K562 (cell line): ENCODE measurements at regions not wholly inside any gene's neighbourhood (a gene's known extent, or its start where the extent isn't known, plus 50 kb on each side); places are given as distances from the start of the nearest gene placed in this dataset.

Source experiments
- ATAC-seq: fragments of 200-7000 bp; cut with Tn5 transposase; 3 replicates; pipeline ENCODE4 v1.9.1; 2020; ENCODE audit warnings: moderate library complexity
- BruUV-seq: library from RNA; stranded (reverse); fragments of 400-500 nt; replicated peaks from 2 replicates; lab custom pipeline; 2021; lab: Mats Ljungman, UMichigan
- CTCF ChIA-PET: fragments of 300-600 bp; formaldehyde crosslinking; extraction: SDS; loops from one replicate; lab custom pipeline; 2021; ENCODE audit warnings: low intra/inter-chr PET ratio; lab: Yijun Ruan, JAX
- POLR2A ChIA-PET: fragments of 300-600, 350-650 bp; sonication (Branson Sonifier 250); formaldehyde crosslinking; extraction: SDS; loops from one replicate; lab custom pipeline; 2021; ENCODE audit warnings: antibody characterized with exemption, inconsistent platforms; lab: Yijun Ruan, JAX
- DNase-seq, 4 experiments: peaks; one replicate each; pipeline versions ENCODE4 v3.0.0 to v3.0.0-alpha.2; 2011 to 2018; ENCODE audit warnings: low spot score in 3 of 4, mixed read lengths in 3 of 4; ENCODE audit errors: extremely low read depth in 1 of 4
- FAIRE-seq: peaks from 2 replicates; lab custom pipeline; 2011; peaks lifted over from hg19 to GRCh38; lab: Jason Lieb, UNC
- H2AFZ ChIP-seq: 2 replicates; pipeline ENCODE4 v1.6.0; 2011; ENCODE audit warnings: low read depth, low read length, control low read depth, inconsistent platforms
- H3K27ac ChIP-seq: fragments of 200-600 bp; 3 replicates; pipeline ENCODE4 v1.8.0; 2011; ENCODE audit warnings: low read depth, mild to moderate bottlenecking, control low read depth, inconsistent platforms, low read length, moderate library complexity, mixed read lengths; ENCODE audit errors: extremely low read depth
- H3K27me3 ChIP-seq, 2 experiments: fragments of 300-600 bp in 1 of 2; 2 replicates in 1 of 2; 3 replicates in 1 of 2; pipeline versions ENCODE4 v1.6.0 to v1.8.0; 2011; ENCODE audit warnings: inconsistent platforms in 2 of 2, low read length in 2 of 2, mild to moderate bottlenecking in 1 of 2, mixed read lengths in 1 of 2, moderate library complexity in 1 of 2; ENCODE audit not compliant: control insufficient read depth in 2 of 2, insufficient read depth in 2 of 2
- H3K36me3 ChIP-seq: fragments of 300-600 bp; 3 replicates; pipeline ENCODE4 v1.8.0; 2011; ENCODE audit warnings: mild to moderate bottlenecking, low read length, inconsistent platforms; ENCODE audit not compliant: control insufficient read depth, insufficient read depth
- H3K4me1 ChIP-seq, 2 experiments: fragments of 200-600 bp in 1 of 2; replicated peaks in 1 of 2; 2 replicates in 1 of 2; 3 replicates in 1 of 2; pipeline versions ENCODE4 v1.5.1 to v1.8.0; 2011; ENCODE audit warnings: inconsistent platforms in 2 of 2, low read length in 2 of 2, mild to moderate bottlenecking in 1 of 2, mixed read lengths in 1 of 2, moderate library complexity in 1 of 2; ENCODE audit not compliant: control insufficient read depth in 2 of 2, insufficient read depth in 2 of 2
- H3K4me2 ChIP-seq: 2 replicates; pipeline ENCODE4 v1.6.1; 2011; ENCODE audit warnings: low read length, control low read depth, inconsistent platforms, mixed read lengths; ENCODE audit not compliant: insufficient read depth
- H3K4me3 ChIP-seq: fragments of 200-600 bp; sonication (generic), shearing (Covaris generic); 2 replicates; pipeline ENCODE4 v1.5.1; 2016; ENCODE audit warnings: control low read depth, inconsistent platforms
- H3K79me2 ChIP-seq: fragments of 200-600 bp; 3 replicates; pipeline ENCODE4 v1.8.0; 2011; ENCODE audit warnings: low read length, inconsistent platforms; ENCODE audit not compliant: control insufficient read depth, insufficient read depth
- H3K9ac ChIP-seq, 2 experiments: 2 replicates each; pipeline versions ENCODE4 v1.6.0 to v1.6.1; 2011; ENCODE audit warnings: low read depth in 2 of 2, low read length in 2 of 2, control low read depth in 1 of 2, inconsistent platforms in 1 of 2, mild to moderate bottlenecking in 1 of 2, mixed read lengths in 1 of 2; ENCODE audit not compliant: insufficient read depth in 1 of 2
- H3K9me1 ChIP-seq: one replicate; pipeline ENCODE4 v1.6.0; 2011; ENCODE audit warnings: inconsistent platforms, mild to moderate bottlenecking, low read length, moderate library complexity; ENCODE audit not compliant: control insufficient read depth, insufficient read depth
- H3K9me3 ChIP-seq: replicated peaks from 2 replicates; pipeline ENCODE4 v1.5.1; 2011; ENCODE audit warnings: low read depth, low read length, inconsistent platforms; ENCODE audit not compliant: control insufficient read depth, insufficient read depth
- H4K20me1 ChIP-seq: replicated peaks from 2 replicates; pipeline ENCODE4 v1.6.1; 2011; ENCODE audit warnings: low read length, inconsistent platforms, mixed read lengths; ENCODE audit not compliant: control insufficient read depth, insufficient read depth
- BHLHE40 ChIP-seq: IDR thresholded peaks from 2 replicates; pipeline ENCODE4 v1.6.1; 2011; ENCODE audit warnings: low read length, improper control_type of control experiment
- BMI1 ChIP-seq: fragments of 150-350 bp; IDR thresholded peaks from 2 replicates; pipeline ENCODE4 v1.6.1; 2014; ENCODE audit warnings: low read length
- CBX2 ChIP-seq: fragments of 200-600 bp; sonication (generic); IDR thresholded peaks from one replicate; pipeline ENCODE4 v1.6.1; 2012; ENCODE audit warnings: mild to moderate bottlenecking, low read length, inconsistent platforms; ENCODE audit not compliant: insufficient read depth, poor library complexity, severe bottlenecking
- HNRNPLL ChIP-seq: fragments of 200-400 bp; formaldehyde crosslinking; IDR thresholded peaks from 2 replicates; pipeline ENCODE4 v1.6.1; 2017; ENCODE audit warnings: low read length, low read depth, mild to moderate bottlenecking; ENCODE audit not compliant: poor library complexity, severe bottlenecking
- MAZ ChIP-seq, 2 experiments: fragments of 450-650 bp in 1 of 2; sonication (generic) in 1 of 2; formaldehyde crosslinking; IDR thresholded peaks in 1 of 2; conservative IDR thresholded peaks in 1 of 2; 2 replicates each; pipeline versions ENCODE4 v1.4.0 to v1.5.0; 2020; ENCODE audit warnings: mild to moderate bottlenecking in 1 of 2, missing genetic modification reagents in 1 of 2
- PHTF2 ChIP-seq: fragments of 250-450 bp; sonication (Bioruptor Pico); IDR thresholded peaks from 2 replicates; pipeline ENCODE4 v1.5.0; 2021; ENCODE audit warnings: mild to moderate bottlenecking
- ZFP1 ChIP-seq: fragments of 450-650 bp; formaldehyde crosslinking; IDR thresholded peaks from 2 replicates; pipeline ENCODE4 v1.4.0; 2020; ENCODE audit warnings: mild to moderate bottlenecking, mixed read lengths
- ZNF830 ChIP-seq: fragments of 250-450 bp; sonication (Bioruptor Pico); IDR thresholded peaks from 2 replicates; pipeline ENCODE4 v1.5.0; 2021; ENCODE audit warnings: mild to moderate bottlenecking
- in situ Hi-C: fragments of 300-500 bp; cut with MboI; formaldehyde crosslinking; loops from 4 replicates; pipeline ENCODE4 v1.15.0; 2018; ENCODE audit warnings: inconsistent platforms, mixed read lengths
- intact Hi-C: fragments of 100-400 bp; cut with micrococcal nuclease; formaldehyde crosslinking; loops from 2 replicates; pipeline ENCODE4 v1.14.2; 2022
- TF ChIP-seq, protein P1 (sequence below): sonication (generic); formaldehyde crosslinking; IDR thresholded peaks from 2 replicates; pipeline ENCODE4 v1.8.0; 2022; ENCODE audit warnings: mild to moderate bottlenecking, missing genetic modification reagents
- TF ChIP-seq, protein P2 (sequence below), 2 experiments: fragments of 450-650 bp; IDR thresholded peaks; 2 replicates each; pipeline ENCODE4 v1.6.1; 2016
- TF ChIP-seq, protein P3 (sequence below): fragments of 450-650 bp; formaldehyde crosslinking; IDR thresholded peaks from 2 replicates; pipeline ENCODE4 v1.4.0; 2020; ENCODE audit warnings: mild to moderate bottlenecking, moderate library complexity

DNA sequence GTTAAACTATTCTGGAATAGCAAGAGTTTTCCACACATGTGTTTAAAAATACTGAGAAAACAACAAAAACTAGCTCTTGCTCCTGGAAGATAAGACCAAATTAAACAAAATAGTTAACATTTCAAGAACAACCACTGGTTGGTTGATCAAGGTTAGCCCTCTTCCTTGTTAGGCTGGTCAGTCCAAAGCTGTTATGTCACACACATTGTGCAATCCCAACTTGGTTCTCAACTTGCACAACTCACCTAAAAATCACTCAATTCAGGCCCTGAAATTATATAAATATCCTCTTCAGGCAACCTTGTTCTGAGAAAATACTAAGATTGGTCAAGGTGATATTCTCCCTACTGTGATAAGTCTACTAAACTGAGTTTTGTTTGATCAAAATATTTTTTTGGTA, 169.7 kb upstream of the LRP1B start:
- ChIA-PET CTCF (no interaction called here), POLR2A (no interaction called here)
- H3K27me3 ChIP-seq: no peaks in the 10 kb centered on the region

More for the DNA sequence above, 169.7 kb upstream of the LRP1B start:
- H3K36me3 ChIP-seq: no peaks in the 10 kb centered on the region
- no TSS peak for BruUV-seq
- intact Hi-C loops: no loop called here
- no peaks in the 10 kb centered on the region for H3K9me1 ChIP-seq
- FAIRE-seq: no peak
- H2AFZ ChIP-seq: no peak overlapping the region
- H3K9ac ChIP-seq: no peak overlapping the region
- no peak overlapping the region for H3K4me2 ChIP-seq
- DNase-seq: no peak
- no peaks in the 10 kb centered on the region for H3K9me3 ChIP-seq
- no peaks in the 10 kb centered on the region for H4K20me1 ChIP-seq
- no peaks in the 10 kb centered on the region for H3K79me2 ChIP-seq
- no peak for ATAC-seq
- H3K4me3 ChIP-seq: no peak overlapping the region
- no peaks in the 10 kb centered on the region for H3K4me1 ChIP-seq
- TF ChIP-seq, protein P1, sequence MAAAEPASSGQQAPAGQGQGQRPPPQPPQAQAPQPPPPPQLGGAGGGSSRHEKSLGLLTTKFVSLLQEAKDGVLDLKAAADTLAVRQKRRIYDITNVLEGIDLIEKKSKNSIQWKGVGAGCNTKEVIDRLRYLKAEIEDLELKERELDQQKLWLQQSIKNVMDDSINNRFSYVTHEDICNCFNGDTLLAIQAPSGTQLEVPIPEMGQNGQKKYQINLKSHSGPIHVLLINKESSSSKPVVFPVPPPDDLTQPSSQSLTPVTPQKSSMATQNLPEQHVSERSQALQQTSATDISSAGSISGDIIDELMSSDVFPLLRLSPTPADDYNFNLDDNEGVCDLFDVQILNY (CRISPR knock-in tag): no peak
- TF ChIP-seq BHLHE40: no peak
- no peak for TF ChIP-seq PHTF2
- TF ChIP-seq, protein P2, sequence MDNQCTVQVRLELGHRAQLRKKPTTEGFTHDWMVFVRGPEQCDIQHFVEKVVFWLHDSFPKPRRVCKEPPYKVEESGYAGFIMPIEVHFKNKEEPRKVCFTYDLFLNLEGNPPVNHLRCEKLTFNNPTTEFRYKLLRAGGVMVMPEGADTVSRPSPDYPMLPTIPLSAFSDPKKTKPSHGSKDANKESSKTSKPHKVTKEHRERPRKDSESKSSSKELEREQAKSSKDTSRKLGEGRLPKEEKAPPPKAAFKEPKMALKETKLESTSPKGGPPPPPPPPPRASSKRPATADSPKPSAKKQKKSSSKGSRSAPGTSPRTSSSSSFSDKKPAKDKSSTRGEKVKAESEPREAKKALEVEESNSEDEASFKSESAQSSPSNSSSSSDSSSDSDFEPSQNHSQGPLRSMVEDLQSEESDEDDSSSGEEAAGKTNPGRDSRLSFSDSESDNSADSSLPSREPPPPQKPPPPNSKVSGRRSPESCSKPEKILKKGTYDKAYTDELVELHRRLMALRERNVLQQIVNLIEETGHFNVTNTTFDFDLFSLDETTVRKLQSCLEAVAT (IDR thresholded peaks at IDR 0.05): no peak
- no peak for TF ChIP-seq CBX2
- no peak for TF ChIP-seq ZFP1 (CRISPR knock-in tag)
- TF ChIP-seq HNRNPLL: no peak
- TF ChIP-seq, protein P3, sequence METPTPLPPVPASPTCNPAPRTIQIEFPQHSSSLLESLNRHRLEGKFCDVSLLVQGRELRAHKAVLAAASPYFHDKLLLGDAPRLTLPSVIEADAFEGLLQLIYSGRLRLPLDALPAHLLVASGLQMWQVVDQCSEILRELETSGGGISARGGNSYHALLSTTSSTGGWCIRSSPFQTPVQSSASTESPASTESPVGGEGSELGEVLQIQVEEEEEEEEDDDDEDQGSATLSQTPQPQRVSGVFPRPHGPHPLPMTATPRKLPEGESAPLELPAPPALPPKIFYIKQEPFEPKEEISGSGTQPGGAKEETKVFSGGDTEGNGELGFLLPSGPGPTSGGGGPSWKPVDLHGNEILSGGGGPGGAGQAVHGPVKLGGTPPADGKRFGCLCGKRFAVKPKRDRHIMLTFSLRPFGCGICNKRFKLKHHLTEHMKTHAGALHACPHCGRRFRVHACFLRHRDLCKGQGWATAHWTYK (CRISPR knock-in tag): no peak
- no peak for TF ChIP-seq MAZ (CRISPR knock-in tag; conservative IDR thresholded peaks at IDR 0.05 in 1 of 2, IDR thresholded peaks at IDR 0.05 in 1 of 2)
- no peak for TF ChIP-seq ZNF830 (CRISPR knock-in tag)
- no peak for TF ChIP-seq BMI1
- TF ChIP-seq, all 486 proteins: peak for 0
- in situ Hi-C loops: no loop called here
- no peak overlapping the region for H3K27ac ChIP-seq
